ENCODE measurements at regions not wholly inside any gene's neighbourhood (a gene's known extent, or its start where the extent isn't known, plus 50 kb on each side); places are given as distances from the start of the nearest gene placed in this dataset.

DNA sequence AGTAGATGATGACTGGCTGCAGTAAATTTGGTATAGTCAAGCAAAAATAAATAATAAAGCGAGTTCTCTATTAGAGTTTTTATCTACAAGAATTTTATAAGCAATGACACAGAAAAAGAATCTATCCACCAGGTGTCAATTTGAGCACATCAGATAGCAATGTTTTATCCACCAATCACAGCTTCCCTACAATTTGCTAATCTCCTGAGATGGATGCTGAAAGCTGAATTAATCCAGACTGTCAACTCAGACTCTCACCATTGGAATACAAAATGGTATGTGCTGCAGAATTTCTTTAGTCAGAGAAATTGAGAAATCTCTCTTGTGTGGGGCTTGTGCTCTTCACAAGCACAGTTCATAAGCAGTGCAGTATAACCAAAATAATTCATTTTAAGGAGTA is 888.9 kb upstream of the GHITM start:
- Histone ChIP-seq H3K27me3 (no peaks in the 10 kb centered on the region), H3K27ac (no peak overlapping the region), H3K36me3 (no peaks in the 10 kb centered on the region), H3K4me3 (no peak overlapping the region), H3K4me1 (no peaks in the 10 kb centered on the region), H3K9me3 (peaks cover 0 to 23% of the 10 kb centered on the region in 2 donors)
- DNase-seq (ENCODE audit: low spot score), result no peak
- TF ChIP-seq, protein P1, sequence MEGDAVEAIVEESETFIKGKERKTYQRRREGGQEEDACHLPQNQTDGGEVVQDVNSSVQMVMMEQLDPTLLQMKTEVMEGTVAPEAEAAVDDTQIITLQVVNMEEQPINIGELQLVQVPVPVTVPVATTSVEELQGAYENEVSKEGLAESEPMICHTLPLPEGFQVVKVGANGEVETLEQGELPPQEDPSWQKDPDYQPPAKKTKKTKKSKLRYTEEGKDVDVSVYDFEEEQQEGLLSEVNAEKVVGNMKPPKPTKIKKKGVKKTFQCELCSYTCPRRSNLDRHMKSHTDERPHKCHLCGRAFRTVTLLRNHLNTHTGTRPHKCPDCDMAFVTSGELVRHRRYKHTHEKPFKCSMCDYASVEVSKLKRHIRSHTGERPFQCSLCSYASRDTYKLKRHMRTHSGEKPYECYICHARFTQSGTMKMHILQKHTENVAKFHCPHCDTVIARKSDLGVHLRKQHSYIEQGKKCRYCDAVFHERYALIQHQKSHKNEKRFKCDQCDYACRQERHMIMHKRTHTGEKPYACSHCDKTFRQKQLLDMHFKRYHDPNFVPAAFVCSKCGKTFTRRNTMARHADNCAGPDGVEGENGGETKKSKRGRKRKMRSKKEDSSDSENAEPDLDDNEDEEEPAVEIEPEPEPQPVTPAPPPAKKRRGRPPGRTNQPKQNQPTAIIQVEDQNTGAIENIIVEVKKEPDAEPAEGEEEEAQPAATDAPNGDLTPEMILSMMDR (IDR thresholded peaks at IDR 0.05), result no peak

DNA sequence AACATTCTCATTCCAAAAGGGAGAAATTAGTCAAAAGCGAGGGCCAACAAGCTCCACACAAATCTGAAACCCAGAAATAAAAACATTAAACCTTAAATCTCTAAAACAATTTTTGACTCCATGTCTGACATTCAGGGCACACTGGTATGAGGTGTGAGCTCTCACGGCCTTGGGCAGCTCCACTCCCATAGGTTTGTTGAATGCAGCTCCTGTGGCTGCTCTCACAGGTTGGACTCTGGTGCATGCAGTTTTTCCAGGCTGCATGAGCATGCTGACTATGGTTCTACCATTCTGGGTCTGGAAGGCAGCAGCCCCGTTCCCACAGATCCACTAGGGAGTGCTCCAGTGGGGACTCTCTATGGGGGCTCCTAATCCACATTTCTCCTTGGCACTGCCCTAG is 887.1 kb upstream of the GHITM start:
- TF ChIP-seq, protein P1 (IDR thresholded peaks at IDR 0.05), result no peak
- Histone ChIP-seq H3K36me3 (no peaks in the 10 kb centered on the region), H3K4me3 (no peak overlapping the region), H3K27me3 (no peaks in the 10 kb centered on the region), H3K9me3 (peaks cover 0 to 23% of the 10 kb centered on the region in 2 donors), H3K27ac (no peak overlapping the region), H3K4me1 (no peaks in the 10 kb centered on the region)
- no peak for DNase-seq (ENCODE audit: low spot score)

DNA sequence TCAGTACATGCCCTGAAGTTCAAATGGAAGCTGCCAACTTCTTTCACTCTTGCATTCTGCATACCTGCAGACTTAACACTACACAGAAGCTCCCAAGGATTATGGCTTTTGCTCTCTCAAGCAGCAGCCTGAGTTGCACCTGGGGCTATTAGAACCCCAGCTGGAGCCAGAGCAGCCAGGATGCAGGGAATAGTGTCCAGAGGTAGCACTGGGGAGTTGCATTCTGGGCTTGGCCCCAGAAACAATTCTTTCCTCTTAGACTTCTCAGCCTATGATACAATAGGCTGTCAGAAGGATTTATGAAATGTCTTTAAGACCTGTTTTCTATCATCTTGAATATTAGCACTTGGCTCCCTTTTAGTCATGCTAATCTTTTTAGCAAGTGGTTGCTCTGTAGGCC is 886.7 kb upstream of the GHITM start:
- Histone ChIP-seq H3K4me3 (no peak overlapping the region), H3K36me3 (no peaks in the 10 kb centered on the region), H3K4me1 (no peaks in the 10 kb centered on the region), H3K9me3 (peaks cover 0 to 23% of the 10 kb centered on the region in 2 donors), H3K27me3 (no peaks in the 10 kb centered on the region), H3K27ac (no peak overlapping the region)
- TF ChIP-seq, protein P1 (IDR thresholded peaks at IDR 0.05), result no peak
- DNase-seq (ENCODE audit: low spot score), result no peak

DNA sequence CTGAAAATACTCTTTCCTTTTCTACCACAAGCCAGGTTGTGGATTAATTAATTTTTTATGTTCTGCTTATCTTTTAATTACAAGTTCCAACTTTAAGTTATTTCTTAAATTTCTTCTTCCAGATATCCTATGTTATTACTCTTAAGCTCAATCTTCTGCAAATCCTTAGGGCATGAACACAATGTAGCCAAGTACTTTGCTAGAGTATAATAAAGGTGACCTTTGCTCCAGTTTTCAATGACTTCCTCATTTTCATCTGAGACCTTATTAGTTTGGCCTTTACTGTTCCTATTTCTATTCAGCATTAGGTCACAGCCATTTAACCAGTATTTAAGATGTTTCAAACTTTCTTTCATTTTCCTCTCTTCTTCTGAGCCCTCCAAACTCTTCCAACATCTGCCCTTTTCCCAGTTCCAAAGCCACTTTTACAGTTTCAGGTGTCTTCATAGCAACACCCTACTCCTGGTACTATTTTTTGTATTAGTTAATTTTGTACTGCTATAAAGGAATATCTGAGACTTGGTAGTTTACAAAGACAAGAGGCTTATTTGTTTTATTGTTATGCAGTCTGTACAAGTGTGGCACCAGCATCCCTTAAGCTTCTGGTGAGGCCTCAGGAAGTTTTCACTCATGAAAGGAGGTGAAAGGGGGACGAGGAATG is 886.2 kb upstream of the GHITM start:
- no peaks in the 10 kb centered on the region for H3K4me1 ChIP-seq
- DNase-seq (ENCODE audit: low spot score), result no peak

DNA sequence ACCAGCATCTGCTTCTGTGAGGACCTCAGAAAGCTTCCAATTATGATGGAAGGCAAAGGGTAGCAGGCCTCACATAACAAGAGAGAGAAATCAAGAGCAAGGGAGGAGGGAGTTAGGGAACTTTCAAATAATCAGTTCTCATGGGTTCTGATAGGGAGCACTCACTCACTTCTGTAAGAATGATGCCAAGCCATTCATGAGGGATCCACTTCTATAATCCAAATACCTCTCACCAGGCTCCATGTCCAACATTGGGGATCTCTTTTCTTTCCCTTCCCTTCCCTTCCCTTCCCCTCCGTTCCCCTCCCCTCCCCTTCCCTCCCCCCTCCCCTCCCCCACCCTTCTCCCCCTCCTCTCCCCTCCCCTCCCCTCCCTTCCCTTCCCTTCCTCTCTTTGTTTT is 884.6 kb upstream of the GHITM start:
- DNase-seq (ENCODE audit: low spot score), result no peak
- TF ChIP-seq, protein P1 (IDR thresholded peaks at IDR 0.05), result no peak

More for the DNA sequence above, 886.2 kb upstream of the GHITM start:
- H3K9me3 ChIP-seq, result peaks cover 0 to 23% of the 10 kb centered on the region in 2 donors
- TF ChIP-seq, protein P1 (IDR thresholded peaks at IDR 0.05), result no peak
- H3K36me3 ChIP-seq, result no peaks in the 10 kb centered on the region
- H3K27ac ChIP-seq, result no peak overlapping the region
- H3K27me3 ChIP-seq, result no peaks in the 10 kb centered on the region
- H3K4me3 ChIP-seq, result no peak overlapping the region

DNA sequence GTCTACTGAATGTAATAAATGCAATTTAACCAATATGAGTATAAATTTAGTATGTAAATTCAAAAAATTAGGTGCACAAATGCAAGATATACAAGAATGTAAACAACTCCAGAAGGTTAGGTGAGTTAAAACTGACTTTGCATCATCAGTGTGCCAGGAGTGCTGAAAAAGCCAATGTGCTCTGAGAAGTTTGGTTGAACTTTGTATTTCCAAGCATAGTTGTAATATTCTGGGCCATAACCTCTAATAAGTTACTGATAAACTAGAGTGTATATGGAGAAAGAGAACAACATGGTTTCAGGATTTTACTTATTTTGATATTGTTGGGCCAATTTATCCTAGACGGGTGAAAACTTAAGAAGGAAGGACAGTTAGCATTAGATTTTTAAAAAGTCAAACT is 876.9 kb upstream of the GHITM start:
- TF ChIP-seq, protein P1 (IDR thresholded peaks at IDR 0.05), result no peak
- H3K27me3 ChIP-seq, result no peaks in the 10 kb centered on the region
- H3K4me3 ChIP-seq, result no peak overlapping the region
- H3K4me1 ChIP-seq, result no peaks in the 10 kb centered on the region
- H3K9me3 ChIP-seq, result peaks cover 0 to 14% of the 10 kb centered on the region in 2 donors
- no peaks in the 10 kb centered on the region for H3K36me3 ChIP-seq
- no peak overlapping the region for H3K27ac ChIP-seq
- no peak for DNase-seq (ENCODE audit: low spot score)

More for the DNA sequence above, 884.6 kb upstream of the GHITM start:
- Histone ChIP-seq H3K36me3 (no peaks in the 10 kb centered on the region), H3K27me3 (no peaks in the 10 kb centered on the region), H3K9me3 (peaks cover 0 to 28% of the 10 kb centered on the region in 2 donors), H3K4me3 (no peak overlapping the region), H3K4me1 (no peaks in the 10 kb centered on the region), H3K27ac (no peak overlapping the region)
